GM12874 (cell line): ENCODE measurements at regions not wholly inside any gene's neighbourhood (a gene's known extent, or its start where the extent isn't known, plus 50 kb on each side); places are given as distances from the start of the nearest gene placed in this dataset.

ENCODE experiments used
- CTCF ChIP-seq: IDR thresholded peaks from 2 replicates; pipeline ENCODE4 v1.5.1; 2011; ENCODE audit warnings: low read depth, mild to moderate bottlenecking, control low read depth, low read length, moderate library complexity; ENCODE audit not compliant: insufficient read depth

- TF ChIP-seq CTCF: no peak
Observed at GRCh38 chr3:104279617-104280016, 1087.1 kb upstream of the ALCAM start.

GRCh38 chr3:104281713-104282112 is 1085.0 kb upstream of the ALCAM start:
- TF ChIP-seq CTCF: no peak

- TF ChIP-seq CTCF: no peak
Observed at GRCh38 chr3:104286645-104287044, 1080.1 kb upstream of the ALCAM start.

GRCh38 chr3:104291437-104291851 is 1075.3 kb upstream of the ALCAM start:
- TF ChIP-seq CTCF: no peak

GRCh38 chr3:104291878-104292277 is 1074.8 kb upstream of the ALCAM start:
- no peak for TF ChIP-seq CTCF

GRCh38 chr3:104297617-104298016 is 1069.1 kb upstream of the ALCAM start:
- TF ChIP-seq CTCF: no peak

GRCh38 chr3:104298662-104299061 is 1068.0 kb upstream of the ALCAM start:
- no peak for TF ChIP-seq CTCF

GRCh38 chr3:104316118-104316517 is 1050.6 kb upstream of the ALCAM start:
- TF ChIP-seq CTCF: no peak
